GM12873 (cell line): ENCODE measurements at regions not wholly inside any gene's neighbourhood (a gene's known extent, or its start where the extent isn't known, plus 50 kb on each side); places are given as distances from the start of the nearest gene placed in this dataset.

Source experiments
- CTCF ChIP-seq: IDR thresholded peaks from 2 replicates; pipeline ENCODE4 v1.5.1; 2012; ENCODE audit warnings: low read depth, mild to moderate bottlenecking, moderate library complexity, low read length, control low read depth; ENCODE audit not compliant: insufficient read depth; ENCODE audit errors: missing control alignments

- no peak for TF ChIP-seq CTCF
These were observed 90.7 kb downstream of the CD24 start for GRCh38 chr6:106883808-106884262.

- TF ChIP-seq CTCF = no peak
These were observed 91.7 kb downstream of the CD24 start for GRCh38 chr6:106882601-106883518.

- no peak for TF ChIP-seq CTCF
These were observed 92.4 kb downstream of the CD24 start for GRCh38 chr6:106882138-106882537.

GRCh38 chr6:106880952-106881351, 93.6 kb downstream of the CD24 start:
- TF ChIP-seq CTCF = no peak

GRCh38 chr6:106875782-106876321, 98.7 kb downstream of the CD24 start:
- no peak for TF ChIP-seq CTCF

- no peak for TF ChIP-seq CTCF
These were observed 100.0 kb downstream of the CD24 start for GRCh38 chr6:106874481-106874880.

- no peak for TF ChIP-seq CTCF
These were observed 102.5 kb downstream of the CD24 start for GRCh38 chr6:106872049-106872448.
